H1 (cell line): ENCODE measurements at regions not wholly inside any gene's neighbourhood (a gene's known extent, or its start where the extent isn't known, plus 50 kb on each side); places are given as distances from the start of the nearest gene placed in this dataset.

ENCODE experiments used
- CTCF ChIA-PET: fragments of 300-600 bp; sonication (Branson Sonifier 250); formaldehyde crosslinking; loops from one replicate; lab custom pipeline; 2021; ENCODE audit not compliant: partially characterized antibody; lab: Charles Lee
- POLR2A ChIA-PET: fragments of 300-600 bp; sonication (Branson Sonifier 250); formaldehyde crosslinking; loops from one replicate; lab custom pipeline; 2021; ENCODE audit warnings: inconsistent platforms; ENCODE audit not compliant: partially characterized antibody; lab: Charles Lee
- DNase-seq, 2 experiments: peaks; one replicate each; pipeline versions ENCODE4 v3.0.0 to v3.0.0-alpha.2; 2010 to 2022; ENCODE audit warnings: low spot score in 2 of 2, low read depth in 1 of 2, mixed read lengths in 1 of 2
- FAIRE-seq: peaks from 2 replicates; lab custom pipeline; 2011; peaks lifted over from hg19 to GRCh38; lab: Jason Lieb, UNC
- H2AFZ ChIP-seq: 2 replicates; pipeline ENCODE4 v1.8.1; 2012; ENCODE audit warnings: low read length, inconsistent platforms
- H2AK5ac ChIP-seq: 2 replicates; pipeline ENCODE4 v1.6.1; 2013; ENCODE audit warnings: low read depth, low read length
- H2BK120ac ChIP-seq: replicated peaks from 2 replicates; pipeline ENCODE3; 2013; ENCODE audit warnings: low read depth, low read length, inconsistent platforms
- H2BK12ac ChIP-seq: 2 replicates; pipeline ENCODE4 v1.6.1; 2013; ENCODE audit warnings: low read depth, low read length
- H2BK15ac ChIP-seq: 2 replicates; pipeline ENCODE4 v1.6.1; 2013; ENCODE audit warnings: low read length
- H2BK20ac ChIP-seq: 2 replicates; pipeline ENCODE4 v1.6.1; 2013; ENCODE audit warnings: low read length
- H2BK5ac ChIP-seq: 2 replicates; pipeline ENCODE4 v1.6.1; 2013; ENCODE audit warnings: low read depth, low read length
- H3K14ac ChIP-seq: 2 replicates; pipeline ENCODE4 v1.6.1; 2013; ENCODE audit warnings: inconsistent platforms; ENCODE audit not compliant: insufficient read length
- H3K18ac ChIP-seq: 2 replicates; pipeline ENCODE4 v1.6.1; 2013; ENCODE audit warnings: low read length; ENCODE audit errors: extremely low read depth
- H3K23ac ChIP-seq: 2 replicates; pipeline ENCODE4 v1.6.1; 2013; ENCODE audit warnings: inconsistent platforms; ENCODE audit not compliant: insufficient read length
- H3K23me2 ChIP-seq: 2 replicates; pipeline ENCODE4 v1.6.1; 2013; ENCODE audit warnings: low read depth, low read length
- H3K27ac ChIP-seq: 2 replicates; pipeline ENCODE4 v1.6.1; 2011; ENCODE audit warnings: low read depth, low read length, inconsistent platforms
- H3K27me3 ChIP-seq, 4 experiments: replicated peaks in 1 of 4; 1 replicate in 1 of 4; 2 replicates in 3 of 4; pipeline versions ENCODE4 v1.6.1 to v1.8.1; 2011 to 2013; ENCODE audit warnings: low read length in 3 of 4, mild to moderate bottlenecking in 3 of 4, inconsistent platforms in 2 of 4, mixed read lengths in 2 of 4, moderate library complexity in 1 of 4; ENCODE audit not compliant: control insufficient read depth in 3 of 4, insufficient read depth in 3 of 4; ENCODE audit errors: extremely low read depth in 1 of 4
- H3K36me3 ChIP-seq, 4 experiments: 2 replicates each; pipeline versions ENCODE4 v1.6.1 to v1.8.1; 2011 to 2013; ENCODE audit warnings: mild to moderate bottlenecking in 4 of 4, low read length in 3 of 4, moderate library complexity in 2 of 4, control low read depth in 1 of 4, inconsistent platforms in 1 of 4; ENCODE audit not compliant: insufficient read depth in 4 of 4, control insufficient read depth in 2 of 4
- H3K4ac ChIP-seq: replicated peaks from 2 replicates; pipeline ENCODE3; 2013; ENCODE audit warnings: low read length, low read depth, mixed read lengths, inconsistent platforms; ENCODE audit not compliant: insufficient read length
- H3K4me1 ChIP-seq, 4 experiments: replicated peaks in 1 of 4; 1 replicate in 1 of 4; 2 replicates in 3 of 4; pipeline versions ENCODE4 v1.6.1 to v1.8.1; 2011 to 2013; ENCODE audit warnings: low read length in 3 of 4, inconsistent platforms in 2 of 4, mixed read lengths in 1 of 4; ENCODE audit not compliant: insufficient read depth in 4 of 4, control insufficient read depth in 3 of 4
- H3K4me2 ChIP-seq, 2 experiments: 2 replicates each; pipeline versions ENCODE4 v1.6.1 to v1.8.1; 2011 to 2013; ENCODE audit warnings: low read depth in 2 of 2, low read length in 2 of 2, control low read depth in 1 of 2, inconsistent platforms in 1 of 2, mild to moderate bottlenecking in 1 of 2; ENCODE audit not compliant: insufficient read depth in 1 of 2
- H3K4me3 ChIP-seq, 4 experiments: fragments of 200-600, 300-600 bp in 1 of 4; sonication (generic), shearing (Covaris generic), sonication (Bioruptor Twin) in 1 of 4; 2 replicates each; pipeline versions ENCODE4 v1.5.1 to v1.8.1; 2011 to 2016; ENCODE audit warnings: low read length in 4 of 4, low read depth in 3 of 4, control low read depth in 2 of 4, inconsistent platforms in 2 of 4, mild to moderate bottlenecking in 2 of 4, mixed read lengths in 1 of 4, moderate library complexity in 1 of 4; ENCODE audit not compliant: insufficient read depth in 2 of 4; ENCODE audit errors: extremely low read depth in 1 of 4
- H3K56ac ChIP-seq: replicated peaks from 2 replicates; pipeline ENCODE3; 2013; ENCODE audit warnings: low read depth, mild to moderate bottlenecking, mixed read lengths, low read length, inconsistent platforms; ENCODE audit not compliant: insufficient read length
- H3K79me1 ChIP-seq: 2 replicates; pipeline ENCODE4 v1.6.1; 2013; ENCODE audit warnings: low read depth, low read length, control low read depth
- H3K79me2 ChIP-seq, 2 experiments: 2 replicates each; pipeline versions ENCODE4 v1.6.1 to v1.8.1; 2012 to 2013; ENCODE audit warnings: low read length in 2 of 2, mild to moderate bottlenecking in 2 of 2, inconsistent platforms in 1 of 2; ENCODE audit not compliant: insufficient read depth in 2 of 2, control insufficient read depth in 1 of 2
- H3K9ac ChIP-seq, 4 experiments: replicated peaks in 1 of 4; 1 replicate in 1 of 4; 2 replicates in 3 of 4; pipeline versions ENCODE4 v1.6.1 to v1.8.1; 2011 to 2013; ENCODE audit warnings: low read depth in 3 of 4, low read length in 3 of 4, control low read depth in 2 of 4, mild to moderate bottlenecking in 2 of 4, moderate library complexity in 2 of 4, inconsistent platforms in 1 of 4; ENCODE audit errors: extremely low read depth in 1 of 4
- H3K9me3 ChIP-seq, 2 experiments: 2 replicates each; pipeline versions ENCODE4 v1.6.1 to v1.8.1; 2012 to 2013; ENCODE audit warnings: mild to moderate bottlenecking in 2 of 2, moderate library complexity in 2 of 2, control low read depth in 1 of 2, inconsistent platforms in 1 of 2, low read depth in 1 of 2, low read length in 1 of 2, mixed read lengths in 1 of 2; ENCODE audit not compliant: insufficient read depth in 2 of 2
- H4K20me1 ChIP-seq, 2 experiments: replicated peaks in 1 of 2; 2 replicates each; pipeline versions ENCODE3 to v1.8.1; 2011 to 2013; ENCODE audit warnings: inconsistent platforms in 2 of 2, low read length in 2 of 2, mild to moderate bottlenecking in 1 of 2; ENCODE audit not compliant: insufficient read depth in 2 of 2, control insufficient read depth in 1 of 2
- H4K5ac ChIP-seq: 2 replicates; pipeline ENCODE4 v1.6.1; 2013; ENCODE audit warnings: low read length, low read depth, mixed read lengths, inconsistent platforms; ENCODE audit not compliant: insufficient read length
- H4K8ac ChIP-seq: 2 replicates; pipeline ENCODE4 v1.8.0; 2013; ENCODE audit warnings: mild to moderate bottlenecking, moderate library complexity, low read length, inconsistent platforms; ENCODE audit not compliant: insufficient read depth; ENCODE audit errors: extremely low read depth
- H4K91ac ChIP-seq: replicated peaks from 2 replicates; pipeline ENCODE3; 2013; ENCODE audit warnings: low read length, mixed read lengths, inconsistent platforms; ENCODE audit not compliant: insufficient read length
- CHD1 ChIP-seq: IDR thresholded peaks from 2 replicates; pipeline ENCODE4 v1.6.1; 2012; ENCODE audit warnings: low read depth, low read length, improper control_type of control experiment
- CTBP2 ChIP-seq: IDR thresholded peaks from 2 replicates; pipeline ENCODE4 v1.7.0; 2011; ENCODE audit warnings: borderline replicate concordance, mild to moderate bottlenecking, moderate library complexity, mixed read lengths, low read length; ENCODE audit not compliant: insufficient read depth, insufficient read length
- HDAC2 ChIP-seq, 2 experiments: fragments of 300-600 bp in 1 of 2; sonication (generic) in 1 of 2; IDR thresholded peaks; 2 replicates each; pipeline ENCODE4 v1.6.1; 2011 to 2012; ENCODE audit warnings: low read depth in 2 of 2, low read length in 2 of 2, mild to moderate bottlenecking in 2 of 2, moderate library complexity in 2 of 2, borderline replicate concordance in 1 of 2, inconsistent platforms in 1 of 2
- HDAC6 ChIP-seq: IDR thresholded peaks from one replicate; pipeline ENCODE4 v1.7.1; 2012; ENCODE audit warnings: low read depth, mild to moderate bottlenecking, inconsistent platforms, low read length, moderate library complexity
- POLR2AphosphoS5 ChIP-seq: IDR thresholded peaks from 2 replicates; pipeline ENCODE4 v1.6.1; 2011; ENCODE audit warnings: low read depth, low read length
- RAD21 ChIP-seq, 2 experiments: IDR thresholded peaks in 1 of 2; conservative IDR thresholded peaks in 1 of 2; 2 replicates each; pipeline ENCODE4 v1.6.1; 2011; ENCODE audit warnings: low read depth in 2 of 2, low read length in 2 of 2, improper control_type of control experiment in 1 of 2, inconsistent platforms in 1 of 2, mild to moderate bottlenecking in 1 of 2, moderate library complexity in 1 of 2
- RNF2 ChIP-seq: fragments of 200-900, 300-1000 bp; sonication (generic); IDR thresholded peaks from 2 replicates; pipeline ENCODE4 v1.7.1; 2016; ENCODE audit warnings: borderline replicate concordance, low read depth, mild to moderate bottlenecking, antibody characterized with exemption, low read length; ENCODE audit not compliant: poor library complexity, severe bottlenecking; ENCODE audit errors: missing control alignments
- TBP ChIP-seq: IDR thresholded peaks from 2 replicates; pipeline ENCODE4 v1.6.1; 2011; ENCODE audit warnings: low read depth, low read length, improper control_type of control experiment
- WGBS, 2 experiments: shearing (Covaris generic) in 1 of 2; methylation state at CpG; one replicate each; pipeline versions ENCODE4 v1.1.6 to v1.1.7; 2013 to 2015; ENCODE audit warnings: low lambda C conversion rate in 2 of 2, mixed read lengths in 2 of 2, inconsistent platforms in 1 of 2, low coverage in 1 of 2, missing lambda C conversion rate in 1 of 2; ENCODE audit not compliant: insufficient replicate concordance in 2 of 2, insufficient coverage in 1 of 2, insufficient read length in 1 of 2; ENCODE audit errors: extremely low coverage in 1 of 2, missing lambda C conversion rate in 1 of 2; 5-methylcytosine and 5-hydroxymethylcytosine counted together
- TF ChIP-seq, protein P1 (sequence below): IDR thresholded peaks from 2 replicates; pipeline ENCODE4 v1.6.1; 2011; ENCODE audit warnings: low read length, improper control_type of control experiment

DNA sequence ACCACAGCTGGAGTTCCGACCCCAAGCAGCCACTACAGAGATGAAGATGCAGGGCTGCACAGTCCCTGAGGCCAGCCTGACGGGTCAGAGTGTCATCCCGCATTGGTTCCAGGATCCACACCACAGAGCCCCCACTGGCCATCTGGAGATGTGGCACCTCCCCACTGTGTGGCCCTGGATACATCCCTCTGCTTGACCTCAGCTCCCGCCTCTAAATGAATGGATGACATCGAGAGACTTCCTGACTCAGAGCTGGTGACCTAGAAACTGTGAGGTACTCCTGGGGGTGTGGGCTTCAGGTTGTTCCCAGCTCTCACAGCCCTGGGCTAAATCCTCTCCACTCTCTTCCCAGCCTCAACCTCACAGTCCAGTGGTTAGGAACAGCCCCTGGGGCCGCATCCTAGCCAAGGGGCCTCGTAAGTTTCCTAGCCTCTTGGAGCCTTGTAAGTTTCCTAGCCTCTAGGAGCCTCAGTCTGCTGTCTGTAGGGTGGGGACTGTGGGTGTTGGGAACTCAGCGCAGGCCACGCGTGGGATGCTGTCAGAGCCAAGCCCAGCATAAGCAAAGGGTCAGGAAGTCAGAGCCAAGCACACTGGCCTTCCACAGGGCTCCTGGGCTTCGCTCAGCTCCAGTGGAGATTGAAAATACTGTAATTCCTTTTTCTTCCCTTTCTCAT lies 87.5 kb upstream of the RUNX3 start:
- Histone ChIP-seq H3K9me3 (no peaks in the 10 kb centered on the region), H3K18ac (no peak overlapping the region), H3K4ac (no peak overlapping the region), H2BK5ac (no peak overlapping the region), H4K8ac (peak overlapping the region; percentile 53), H2BK12ac (peak overlapping the region; percentile 21; the same call in 1 of the 2 replicates), H3K27me3 (no peaks in the 10 kb centered on the region), H3K56ac (no peak overlapping the region), H3K14ac (no peak overlapping the region), H3K79me2 (no peaks in the 10 kb centered on the region), H3K4me1 (peaks cover 0 to 11% (median 6%) of the 10 kb centered on the region in 4 experiments; a peak in 6 of 7 replicates), H2AFZ (no peak overlapping the region), H3K27ac (no peak overlapping the region), H4K5ac (no peak overlapping the region), H4K20me1 (peaks cover 0 to 5% of the 10 kb centered on the region in 2 experiments), H3K4me2 (no peak overlapping the region), H3K79me1 (no peaks in the 10 kb centered on the region), H2AK5ac (no peak overlapping the region), H3K36me3 (no peaks in the 10 kb centered on the region), H3K23ac (no peak overlapping the region), H3K4me3 (no peak overlapping the region), H2BK120ac (no peak overlapping the region), H2BK15ac (no peak overlapping the region), H3K9ac (no peak overlapping the region), H3K23me2 (0 out of 2 replicates have a peak, but pooled peaks cover 5% of the 10 kb centered on the region), H4K91ac (no peak overlapping the region), H2BK20ac (no peak overlapping the region)
- 76% methylated on average over 11 of the region's 11 CpGs; no CpG with 5 or more reads in 1 of the 2 experiments for WGBS, 2 experiments
- ChIA-PET CTCF (interaction anchor here (0.5 to 2.0 kb wide), 10 partner anchors 9 to 199 kb away, joined by 3 to 7 read pairs (median 4); no protein-coding TSS in a partner anchor), POLR2A (interaction anchor here (2.3 kb wide), 1 partner anchor 8 kb away, joined by 6 read pairs; no protein-coding TSS in a partner anchor)
- DNase-seq (no peak), FAIRE-seq (no peak)
- no peak for TF ChIP-seq CTBP2
- peak in 1 of 2 experiments; percentile 11; a peak in 1 of 4 replicates for TF ChIP-seq RAD21 (IDR thresholded peaks at IDR 0.05 in 1 of 2, conservative IDR thresholded peaks at IDR 0.05 in 1 of 2; ENCODE audit: low read depth in 2 of 2, low read length in 2 of 2)
- TF ChIP-seq, protein P1, sequence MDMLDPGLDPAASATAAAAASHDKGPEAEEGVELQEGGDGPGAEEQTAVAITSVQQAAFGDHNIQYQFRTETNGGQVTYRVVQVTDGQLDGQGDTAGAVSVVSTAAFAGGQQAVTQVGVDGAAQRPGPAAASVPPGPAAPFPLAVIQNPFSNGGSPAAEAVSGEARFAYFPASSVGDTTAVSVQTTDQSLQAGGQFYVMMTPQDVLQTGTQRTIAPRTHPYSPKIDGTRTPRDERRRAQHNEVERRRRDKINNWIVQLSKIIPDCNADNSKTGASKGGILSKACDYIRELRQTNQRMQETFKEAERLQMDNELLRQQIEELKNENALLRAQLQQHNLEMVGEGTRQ, result no peak
- no peak for TF ChIP-seq TBP
- no peak for TF ChIP-seq RNF2
- no peak for TF ChIP-seq HDAC6
- TF ChIP-seq POLR2AphosphoS5, result no peak
- no peak for TF ChIP-seq CHD1
- no peak for TF ChIP-seq HDAC2 (IDR thresholded peaks at IDR 0.05; ENCODE audit: borderline replicate concordance in 1 of 2, low read depth in 2 of 2, low read length in 2 of 2)
